Large intestine (tissue), 3 donors: ENCODE measurements at regions not wholly inside any gene's neighbourhood (a gene's known extent, or its start where the extent isn't known, plus 50 kb on each side); places are given as distances from the start of the nearest gene placed in this dataset.
A peak's percentile ranks its signal among the peaks of the same experiment; 100 is the strongest.

Experiments used
- DNase-seq, 2 donors: peaks; one replicate each; pipeline versions ENCODE4 v3.0.0 to v3.0.0-alpha.2; 2013
- H3K27ac ChIP-seq: one replicate; pipeline ENCODE4 v1.5.1; 2013; ENCODE audit warnings: low read length
- H3K27me3 ChIP-seq: 2 replicates; pipeline ENCODE4 v1.6.1; 2013; ENCODE audit warnings: low read length; ENCODE audit not compliant: control insufficient read depth, insufficient read depth
- H3K36me3 ChIP-seq: 2 replicates; pipeline ENCODE4 v1.6.1; 2013; ENCODE audit warnings: low read length; ENCODE audit not compliant: control insufficient read depth, insufficient read depth
- H3K4me1 ChIP-seq: one replicate; pipeline ENCODE4 v1.6.1; 2013; ENCODE audit warnings: low read length; ENCODE audit not compliant: control insufficient read depth, insufficient read depth
- H3K4me3 ChIP-seq: one replicate; pipeline ENCODE4 v1.5.1; 2013; ENCODE audit warnings: low read length
- H3K9me3 ChIP-seq: one replicate; pipeline ENCODE4 v1.6.1; 2013; ENCODE audit warnings: mild to moderate bottlenecking, low read depth, low read length, moderate library complexity; ENCODE audit not compliant: control insufficient read depth
- WGBS: methylation state at CpG from one replicate; pipeline ENCODE4 v1.1.5; 2013; ENCODE audit warnings: low lambda C conversion rate; ENCODE audit not compliant: insufficient coverage; 5-methylcytosine and 5-hydroxymethylcytosine counted together

- WGBS: no CpG with 5 or more reads among the region's 1 CpG
- no peaks in the 10 kb centered on the region for H3K36me3 ChIP-seq
- no peak overlapping the region for H3K4me3 ChIP-seq
- H3K27me3 ChIP-seq: peaks cover 6% of the 10 kb centered on the region
- no peaks in the 10 kb centered on the region for H3K4me1 ChIP-seq
- H3K9me3 ChIP-seq: no peaks in the 10 kb centered on the region
- no peak overlapping the region for H3K27ac ChIP-seq
- no peak for DNase-seq
These were observed 143.6 kb upstream of the HNRNPA3 start for GRCh38 chr2:177068967-177069366.

- no peak for DNase-seq
- Histone ChIP-seq H3K27ac (no peak overlapping the region), H3K27me3 (peaks cover 7% of the 10 kb centered on the region), H3K4me3 (no peak overlapping the region), H3K9me3 (no peaks in the 10 kb centered on the region), H3K4me1 (no peaks in the 10 kb centered on the region), H3K36me3 (no peaks in the 10 kb centered on the region)
- no CpG with 5 or more reads among the region's 2 CpGs for WGBS
These were observed 140.5 kb upstream of the HNRNPA3 start for GRCh38 chr2:177072090-177072489.

GRCh38 chr2:177073611-177074010, 139.0 kb upstream of the HNRNPA3 start:
- Histone ChIP-seq H3K9me3 (no peaks in the 10 kb centered on the region), H3K4me1 (no peaks in the 10 kb centered on the region), H3K4me3 (no peak overlapping the region), H3K27me3 (peaks cover 12% of the 10 kb centered on the region), H3K27ac (no peak overlapping the region), H3K36me3 (no peaks in the 10 kb centered on the region)
- no peak for DNase-seq

GRCh38 chr2:177074099-177074710, 138.4 kb upstream of the HNRNPA3 start:
- Histone ChIP-seq H3K9me3 (no peaks in the 10 kb centered on the region), H3K4me1 (no peaks in the 10 kb centered on the region), H3K36me3 (no peaks in the 10 kb centered on the region), H3K4me3 (no peak overlapping the region), H3K27me3 (peaks cover 12% of the 10 kb centered on the region), H3K27ac (no peak overlapping the region)
- DNase-seq: no peak
- no CpG with 5 or more reads among the region's 5 CpGs for WGBS

- H3K27ac ChIP-seq: no peak overlapping the region
- WGBS: no CpG with 5 or more reads among the region's 3 CpGs
- no peak for DNase-seq
These were observed 137.3 kb upstream of the HNRNPA3 start for GRCh38 chr2:177075254-177075653.

GRCh38 chr2:177076636-177077179, 135.9 kb upstream of the HNRNPA3 start:
- Histone ChIP-seq H3K36me3 (no peaks in the 10 kb centered on the region), H3K27me3 (peaks cover 13% of the 10 kb centered on the region), H3K27ac (no peak overlapping the region), H3K4me1 (no peaks in the 10 kb centered on the region), H3K9me3 (no peaks in the 10 kb centered on the region), H3K4me3 (no peak overlapping the region)
- no peak for DNase-seq
- 57% methylated on average over 1 of the region's 4 CpGs for WGBS

More at GRCh38 chr2:177075254-177075653, 137.3 kb upstream of the HNRNPA3 start:
- Histone ChIP-seq H3K9me3 (no peaks in the 10 kb centered on the region), H3K4me3 (no peak overlapping the region), H3K27me3 (peaks cover 12% of the 10 kb centered on the region), H3K36me3 (no peaks in the 10 kb centered on the region), H3K4me1 (no peaks in the 10 kb centered on the region)

- H3K4me3 ChIP-seq: no peak overlapping the region
- DNase-seq: no peak
- 0% methylated on average over 1 of the region's 2 CpGs for WGBS
- H3K4me1 ChIP-seq: no peaks in the 10 kb centered on the region
- H3K27ac ChIP-seq: no peak overlapping the region
- peaks cover 13% of the 10 kb centered on the region for H3K27me3 ChIP-seq
- no peaks in the 10 kb centered on the region for H3K9me3 ChIP-seq
- H3K36me3 ChIP-seq: no peaks in the 10 kb centered on the region
These were observed 134.8 kb upstream of the HNRNPA3 start for GRCh38 chr2:177077778-177078177.

- H3K27me3 ChIP-seq: peaks cover 13% of the 10 kb centered on the region
- H3K4me3 ChIP-seq: no peak overlapping the region
- no peak overlapping the region for H3K27ac ChIP-seq
- H3K36me3 ChIP-seq: no peaks in the 10 kb centered on the region
- no peaks in the 10 kb centered on the region for H3K4me1 ChIP-seq
- DNase-seq: peak; percentile 1 to 11
- no peaks in the 10 kb centered on the region for H3K9me3 ChIP-seq
- no CpG with 5 or more reads among the region's 3 CpGs for WGBS
These were observed 134.2 kb upstream of the HNRNPA3 start for GRCh38 chr2:177078416-177078815.

GRCh38 chr2:177078855-177079254, 133.7 kb upstream of the HNRNPA3 start:
- no peak overlapping the region for H3K27ac ChIP-seq
- no peaks in the 10 kb centered on the region for H3K9me3 ChIP-seq
- no peaks in the 10 kb centered on the region for H3K4me1 ChIP-seq
- WGBS: 92% methylated on average over 2 of the region's 3 CpGs
- no peaks in the 10 kb centered on the region for H3K36me3 ChIP-seq
- peaks cover 13% of the 10 kb centered on the region for H3K27me3 ChIP-seq
- no peak overlapping the region for H3K4me3 ChIP-seq
- no peak for DNase-seq

- Histone ChIP-seq H3K4me1 (no peaks in the 10 kb centered on the region), H3K27me3 (peaks cover 13% of the 10 kb centered on the region), H3K36me3 (no peaks in the 10 kb centered on the region), H3K4me3 (no peak overlapping the region), H3K27ac (no peak overlapping the region), H3K9me3 (no peaks in the 10 kb centered on the region)
- DNase-seq: no peak
- 82% methylated on average over 2 of the region's 3 CpGs for WGBS
These were observed 131.8 kb upstream of the HNRNPA3 start for GRCh38 chr2:177080746-177081284.

- no peak for DNase-seq
- no peak overlapping the region for H3K4me3 ChIP-seq
- 100% methylated on average over 1 of the region's 4 CpGs for WGBS
- no peaks in the 10 kb centered on the region for H3K9me3 ChIP-seq
- H3K36me3 ChIP-seq: no peaks in the 10 kb centered on the region
- H3K27me3 ChIP-seq: peaks cover 5% of the 10 kb centered on the region
- H3K4me1 ChIP-seq: no peaks in the 10 kb centered on the region
- H3K27ac ChIP-seq: no peak overlapping the region
These were observed 128.0 kb upstream of the HNRNPA3 start for GRCh38 chr2:177084607-177085006.
